ENCODE measurements at regions not wholly inside any gene's neighbourhood (a gene's known extent, or its start where the extent isn't known, plus 50 kb on each side); places are given as distances from the start of the nearest gene placed in this dataset.

GRCh38 chr19:30131246-30131645, 189.2 kb downstream of the URI1 start:
- TF ChIP-seq CTCF (IDR thresholded peaks at IDR 0.05; ENCODE audit: low read depth, low read length, missing input control) (no peak), YY1 (IDR thresholded peaks at IDR 0.05) (no peak), RAD21 (IDR thresholded peaks at IDR 0.05) (no peak), JUND (IDR thresholded peaks at IDR 0.05) (no peak), ATF3 (IDR thresholded peaks at IDR 0.05) (no peak), TAF1 (conservative IDR thresholded peaks at IDR 0.05) (no peak), SP1 (IDR thresholded peaks at IDR 0.05) (no peak)
- TF ChIP-seq, protein P1, sequence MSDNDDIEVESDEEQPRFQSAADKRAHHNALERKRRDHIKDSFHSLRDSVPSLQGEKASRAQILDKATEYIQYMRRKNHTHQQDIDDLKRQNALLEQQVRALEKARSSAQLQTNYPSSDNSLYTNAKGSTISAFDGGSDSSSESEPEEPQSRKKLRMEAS (IDR thresholded peaks at IDR 0.05) = no peak
- TF ChIP-seq, protein P2, sequence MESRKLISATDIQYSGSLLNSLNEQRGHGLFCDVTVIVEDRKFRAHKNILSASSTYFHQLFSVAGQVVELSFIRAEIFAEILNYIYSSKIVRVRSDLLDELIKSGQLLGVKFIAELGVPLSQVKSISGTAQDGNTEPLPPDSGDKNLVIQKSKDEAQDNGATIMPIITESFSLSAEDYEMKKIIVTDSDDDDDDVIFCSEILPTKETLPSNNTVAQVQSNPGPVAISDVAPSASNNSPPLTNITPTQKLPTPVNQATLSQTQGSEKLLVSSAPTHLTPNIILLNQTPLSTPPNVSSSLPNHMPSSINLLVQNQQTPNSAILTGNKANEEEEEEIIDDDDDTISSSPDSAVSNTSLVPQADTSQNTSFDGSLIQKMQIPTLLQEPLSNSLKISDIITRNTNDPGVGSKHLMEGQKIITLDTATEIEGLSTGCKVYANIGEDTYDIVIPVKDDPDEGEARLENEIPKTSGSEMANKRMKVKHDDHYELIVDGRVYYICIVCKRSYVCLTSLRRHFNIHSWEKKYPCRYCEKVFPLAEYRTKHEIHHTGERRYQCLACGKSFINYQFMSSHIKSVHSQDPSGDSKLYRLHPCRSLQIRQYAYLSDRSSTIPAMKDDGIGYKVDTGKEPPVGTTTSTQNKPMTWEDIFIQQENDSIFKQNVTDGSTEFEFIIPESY (IDR thresholded peaks at IDR 0.05) = no peak

Measured in liver (tissue), 3 donors.